Lower leg skin (tissue), 3 donors: ENCODE measurements at regions not wholly inside any gene's neighbourhood (a gene's known extent, or its start where the extent isn't known, plus 50 kb on each side); places are given as distances from the start of the nearest gene placed in this dataset.

Experiments
- POLR2A ChIP-seq, 2 donors: fragments of 450-650 bp; IDR thresholded peaks; one replicate each; pipeline ENCODE4 v1.6.1; 2016 to 2017; ENCODE audit warnings: antibody characterized with exemption in 2 of 2, mild to moderate bottlenecking in 1 of 2, moderate library complexity in 1 of 2
- TF ChIP-seq, protein P1 (sequence below), 3 donors: fragments of 450-650 bp; IDR thresholded peaks; one replicate each; pipeline ENCODE4 v1.5.1; 2016; ENCODE audit warnings: antibody characterized with exemption in 3 of 3, mild to moderate bottlenecking in 3 of 3, moderate library complexity in 2 of 3

GRCh38 chr16:66147291-66147690, 219.2 kb upstream of the CDH5 start:
- no peak for TF ChIP-seq POLR2A (IDR thresholded peaks at IDR 0.05)
- TF ChIP-seq, protein P1, sequence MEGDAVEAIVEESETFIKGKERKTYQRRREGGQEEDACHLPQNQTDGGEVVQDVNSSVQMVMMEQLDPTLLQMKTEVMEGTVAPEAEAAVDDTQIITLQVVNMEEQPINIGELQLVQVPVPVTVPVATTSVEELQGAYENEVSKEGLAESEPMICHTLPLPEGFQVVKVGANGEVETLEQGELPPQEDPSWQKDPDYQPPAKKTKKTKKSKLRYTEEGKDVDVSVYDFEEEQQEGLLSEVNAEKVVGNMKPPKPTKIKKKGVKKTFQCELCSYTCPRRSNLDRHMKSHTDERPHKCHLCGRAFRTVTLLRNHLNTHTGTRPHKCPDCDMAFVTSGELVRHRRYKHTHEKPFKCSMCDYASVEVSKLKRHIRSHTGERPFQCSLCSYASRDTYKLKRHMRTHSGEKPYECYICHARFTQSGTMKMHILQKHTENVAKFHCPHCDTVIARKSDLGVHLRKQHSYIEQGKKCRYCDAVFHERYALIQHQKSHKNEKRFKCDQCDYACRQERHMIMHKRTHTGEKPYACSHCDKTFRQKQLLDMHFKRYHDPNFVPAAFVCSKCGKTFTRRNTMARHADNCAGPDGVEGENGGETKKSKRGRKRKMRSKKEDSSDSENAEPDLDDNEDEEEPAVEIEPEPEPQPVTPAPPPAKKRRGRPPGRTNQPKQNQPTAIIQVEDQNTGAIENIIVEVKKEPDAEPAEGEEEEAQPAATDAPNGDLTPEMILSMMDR (IDR thresholded peaks at IDR 0.05) = no peak
